GM21529 (cell line): ENCODE measurements at regions not wholly inside any gene's neighbourhood (a gene's known extent, or its start where the extent isn't known, plus 50 kb on each side); places are given as distances from the start of the nearest gene placed in this dataset.
A peak's percentile ranks its signal among the peaks of the same experiment; 100 is the strongest.

Source experiments
- ATAC-seq: cut with Tn5 transposase; IDR thresholded peaks from one replicate; pipeline ENCODE4 v1.9.1; 2021; ENCODE audit not compliant: unreplicated experiment

- ATAC-seq = no peak
Observed at GRCh38 chrX:79645749-79646148, 278.6 kb upstream of the ITM2A start.

GRCh38 chrX:79631526-79631925 is 264.4 kb upstream of the ITM2A start:
- no peak for ATAC-seq

- peak; percentile 85 for ATAC-seq
Observed at GRCh38 chrX:79630033-79631009, 263.2 kb upstream of the ITM2A start.

GRCh38 chrX:79623098-79623762 is 256.1 kb upstream of the ITM2A start:
- ATAC-seq = peak; percentile 61

GRCh38 chrX:79618280-79618679 is 251.1 kb upstream of the ITM2A start:
- ATAC-seq = no peak

- no peak for ATAC-seq
Observed at GRCh38 chrX:79604364-79604763, 237.2 kb upstream of the ITM2A start.

- ATAC-seq = no peak
Observed at GRCh38 chrX:79601341-79602131, 234.4 kb upstream of the ITM2A start.

- ATAC-seq = no peak
Observed at GRCh38 chrX:79592259-79592658, 225.1 kb upstream of the ITM2A start.

GRCh38 chrX:79588233-79588632 is 221.1 kb upstream of the ITM2A start:
- no peak for ATAC-seq

- no peak for ATAC-seq
Observed at GRCh38 chrX:79573760-79574159, 206.6 kb upstream of the ITM2A start.

- no peak for ATAC-seq
Observed at GRCh38 chrX:79572566-79572965, 205.4 kb upstream of the ITM2A start.

- ATAC-seq = no peak
Observed at GRCh38 chrX:79570524-79571240, 203.5 kb upstream of the ITM2A start.

- no peak for ATAC-seq
Observed at GRCh38 chrX:79568309-79568708, 201.2 kb upstream of the ITM2A start.

GRCh38 chrX:79564362-79564761 is 197.2 kb upstream of the ITM2A start:
- ATAC-seq = no peak

GRCh38 chrX:79559290-79559689 is 192.2 kb upstream of the ITM2A start:
- no peak for ATAC-seq

GRCh38 chrX:79557212-79557611 is 190.1 kb upstream of the ITM2A start:
- no peak for ATAC-seq

- ATAC-seq = no peak
Observed at GRCh38 chrX:79556800-79557199, 189.7 kb upstream of the ITM2A start.

- ATAC-seq = no peak
Observed at GRCh38 chrX:79530310-79531108, 163.4 kb upstream of the ITM2A start.

- ATAC-seq = no peak
Observed at GRCh38 chrX:79524642-79525041, 157.5 kb upstream of the ITM2A start.

- ATAC-seq = no peak
Observed at GRCh38 chrX:79515529-79515928, 148.4 kb upstream of the ITM2A start.
